Caco-2 (cell line): ENCODE measurements at regions not wholly inside any gene's neighbourhood (a gene's known extent, or its start where the extent isn't known, plus 50 kb on each side); places are given as distances from the start of the nearest gene placed in this dataset.

ENCODE experiments used
- BruUV-seq: library from RNA; stranded (reverse); fragments of 400-500 nt; replicated peaks from 2 replicates; lab custom pipeline; 2021; lab: Mats Ljungman, UMichigan
- CTCF ChIA-PET: fragments of 300-600 bp; sonication (Branson Sonifier 250); formaldehyde crosslinking; loops from one replicate; lab custom pipeline; 2022; ENCODE audit warnings: antibody characterized with exemption; lab: Charles Lee
- POLR2A ChIA-PET: fragments of 300-600 bp; sonication (Branson Sonifier 250); formaldehyde crosslinking; loops from one replicate; lab custom pipeline; 2022; ENCODE audit warnings: antibody characterized with exemption; lab: Charles Lee
- DNase-seq, 2 experiments: peaks; one replicate each; pipeline versions ENCODE4 v3.0.0 to v3.0.0-alpha.2; 2020 to 2022
- H3K27me3 ChIP-seq: replicated peaks from 2 replicates; pipeline ENCODE4 v1.6.0; 2011; ENCODE audit warnings: low read length; ENCODE audit not compliant: control insufficient read depth, insufficient read depth
- H3K36me3 ChIP-seq: 2 replicates; pipeline ENCODE4 v1.5.1; 2011; ENCODE audit warnings: low read length; ENCODE audit not compliant: control insufficient read depth, insufficient read depth
- H3K4me1 ChIP-seq: fragments of 250-450 bp; sonication (Bioruptor Pico); 2 replicates; pipeline ENCODE4 v1.5.1; 2020; ENCODE audit warnings: mild to moderate bottlenecking
- H3K4me3 ChIP-seq: 2 replicates; pipeline ENCODE4 v1.5.1; 2011; ENCODE audit warnings: low read depth, mild to moderate bottlenecking, control low read depth, low read length
- H3K9me3 ChIP-seq: fragments of 250-450 bp; sonication (Bioruptor Pico); 2 replicates; pipeline ENCODE4 v1.5.1; 2020; ENCODE audit warnings: mild to moderate bottlenecking, moderate library complexity
- H3K27ac Mint-ChIP-seq: one replicate; pipeline ENCODE4 v1.8.0; 2022; ENCODE audit warnings: mixed read lengths; ENCODE audit not compliant: unreplicated experiment
- H3K27me3 Mint-ChIP-seq: one replicate; pipeline ENCODE4 v1.8.0; 2022; ENCODE audit warnings: mixed read lengths; ENCODE audit not compliant: insufficient read depth, unreplicated experiment
- H3K36me3 Mint-ChIP-seq: one replicate; pipeline ENCODE4 v1.8.0; 2022; ENCODE audit warnings: mild to moderate bottlenecking, mixed read lengths; ENCODE audit not compliant: insufficient read depth, unreplicated experiment
- H3K4me1 Mint-ChIP-seq: one replicate; pipeline ENCODE4 v1.8.0; 2022; ENCODE audit warnings: low read depth, mixed read lengths; ENCODE audit not compliant: unreplicated experiment
- H3K4me3 Mint-ChIP-seq: one replicate; pipeline ENCODE4 v1.8.0; 2022; ENCODE audit warnings: mild to moderate bottlenecking, moderate library complexity, mixed read lengths; ENCODE audit not compliant: unreplicated experiment
- H3K9me3 Mint-ChIP-seq: one replicate; pipeline ENCODE4 v1.8.0; 2022; ENCODE audit warnings: mixed read lengths; ENCODE audit not compliant: unreplicated experiment
- CTCF ChIP-seq, 2 experiments: fragments of 200-600 bp in 1 of 2; IDR thresholded peaks; 1 replicate in 1 of 2; 2 replicates in 1 of 2; pipeline versions ENCODE4 v1.5.1 to v1.8.0; 2011 to 2022; ENCODE audit warnings: antibody characterized with exemption in 1 of 2, control low read depth in 1 of 2, inconsistent platforms in 1 of 2, low read depth in 1 of 2, low read length in 1 of 2, mild to moderate bottlenecking in 1 of 2, moderate library complexity in 1 of 2; ENCODE audit not compliant: insufficient read depth in 1 of 2, severe bottlenecking in 1 of 2, unreplicated experiment in 1 of 2
- intact Hi-C: fragments of 100-400 bp; cut with micrococcal nuclease; formaldehyde crosslinking; loops from one replicate; pipeline ENCODE4 v1.10.0; 2022; ENCODE audit not compliant: unreplicated experiment

DNA sequence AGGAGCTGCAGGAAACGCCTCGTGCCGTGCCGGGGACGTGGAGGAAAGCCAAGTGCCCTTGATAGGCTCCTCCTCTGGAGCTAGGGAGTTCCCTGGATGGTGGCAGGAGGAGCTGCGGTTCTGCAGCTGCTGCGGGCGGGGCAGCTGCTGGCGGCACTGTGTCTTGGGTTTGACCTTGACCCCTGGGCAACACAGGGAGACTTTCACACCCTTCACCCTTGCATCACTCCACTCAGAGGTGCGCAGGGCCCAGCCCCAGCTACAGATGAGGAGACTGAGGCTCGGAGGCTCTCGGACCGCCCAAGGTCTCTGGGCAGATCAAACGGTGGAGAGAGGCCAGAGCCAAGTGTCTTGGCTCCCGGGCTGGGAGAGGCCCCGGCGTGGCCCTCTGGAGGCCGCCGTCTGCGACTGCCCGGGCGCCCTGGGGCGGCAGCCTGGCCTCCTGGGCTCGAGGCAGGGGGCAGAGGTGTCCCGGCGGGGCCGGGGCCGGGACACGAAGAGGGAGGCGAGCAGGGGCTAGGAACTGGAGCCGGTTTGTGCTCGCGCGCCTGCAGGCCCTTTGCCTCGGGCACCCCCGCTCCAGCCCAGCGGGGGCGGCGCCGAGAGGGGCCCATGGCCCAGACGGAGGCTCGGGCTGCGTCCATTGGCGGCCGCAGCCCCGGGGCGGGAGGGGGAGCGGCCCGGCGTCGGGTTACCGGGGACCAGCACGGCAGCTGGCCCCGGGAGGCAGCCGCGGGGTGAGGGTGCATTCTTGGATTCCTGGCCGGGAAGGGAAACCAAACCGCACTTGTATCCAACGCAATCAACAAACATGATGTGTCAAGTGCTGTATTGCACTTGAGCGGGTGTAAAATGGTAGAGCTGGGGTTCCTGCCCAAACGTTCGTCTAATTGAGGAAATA is 129.6 kb upstream of the SLC1A4 start:
- Mint-ChIP-seq H3K4me1 (peaks cover 6% of the 10 kb centered on the region), H3K27ac (no peak overlapping the region), H3K27me3 (no peaks in the 10 kb centered on the region), H3K36me3 (no peaks in the 10 kb centered on the region), H3K4me3 (peak overlapping the region; percentile 64), H3K9me3 (no peaks in the 10 kb centered on the region)
- Histone ChIP-seq H3K36me3 (no peaks in the 10 kb centered on the region), H3K27me3 (no peaks in the 10 kb centered on the region), H3K9me3 (no peaks in the 10 kb centered on the region), H3K4me1 (peaks cover 5% of the 10 kb centered on the region; the same call in 1 of the 2 replicates), H3K4me3 (peak overlapping the region; percentile 42)
- peak; percentile 62 to 64 for DNase-seq
- ChIA-PET POLR2A (interaction anchor here (0.6 to 1.0 kb wide), 2 partner anchors 80 to 206 kb away, joined by 3 to 4 read pairs; partner anchors contain the start of gene SERTAD2), CTCF (interaction anchor here (0.6 to 1.7 kb wide), 3 partner anchors 108 to 355 kb away, joined by 3 to 9 read pairs (median 6); no protein-coding TSS in a partner anchor)
- TF ChIP-seq CTCF (IDR thresholded peaks at IDR 0.05; ENCODE audit: insufficient read depth in 1 of 2, low read depth in 1 of 2, low read length in 1 of 2, severe bottlenecking in 1 of 2, unreplicated experiment in 1 of 2): no peak
- no TSS peak for BruUV-seq
- intact Hi-C loops: no loop called here

GRCh38 chr2:64860276-64860885 is 128.8 kb upstream of the SLC1A4 start:
- ChIA-PET POLR2A (interaction anchor here (0.6 kb wide), 1 partner anchor 81 kb away, joined by 3 read pairs; no protein-coding TSS in a partner anchor), CTCF (interaction anchor here (0.6 to 0.7 kb wide), 2 partner anchors 326 to 355 kb away, joined by 3 to 6 read pairs; no protein-coding TSS in a partner anchor)
- intact Hi-C loops: no loop called here
- Mint-ChIP-seq H3K27ac (no peak overlapping the region), H3K4me3 (no peak overlapping the region), H3K36me3 (no peaks in the 10 kb centered on the region), H3K27me3 (no peaks in the 10 kb centered on the region), H3K4me1 (peaks cover 6% of the 10 kb centered on the region), H3K9me3 (no peaks in the 10 kb centered on the region)
- no peak overlapping the region for H3K4me3 ChIP-seq
- no peaks in the 10 kb centered on the region for H3K36me3 ChIP-seq
- DNase-seq: no peak
- H3K4me1 ChIP-seq: peaks cover 5% of the 10 kb centered on the region; the same call in 1 of the 2 replicates
- no peak for TF ChIP-seq CTCF (IDR thresholded peaks at IDR 0.05; ENCODE audit: insufficient read depth in 1 of 2, low read depth in 1 of 2, low read length in 1 of 2, severe bottlenecking in 1 of 2, unreplicated experiment in 1 of 2)
- H3K27me3 ChIP-seq: no peaks in the 10 kb centered on the region
- H3K9me3 ChIP-seq: no peaks in the 10 kb centered on the region
- no TSS peak for BruUV-seq

- no peak for TF ChIP-seq CTCF (IDR thresholded peaks at IDR 0.05; ENCODE audit: insufficient read depth in 1 of 2, low read depth in 1 of 2, low read length in 1 of 2, severe bottlenecking in 1 of 2, unreplicated experiment in 1 of 2)
- CTCF ChIA-PET: no interaction called here
- intact Hi-C loops: no loop called here
- H3K27me3 Mint-ChIP-seq: no peaks in the 10 kb centered on the region
- no peaks in the 10 kb centered on the region for H3K36me3 ChIP-seq
- no peak overlapping the region for H3K27ac Mint-ChIP-seq
- H3K27me3 ChIP-seq: no peaks in the 10 kb centered on the region
- POLR2A ChIA-PET: no interaction called here
- no peak overlapping the region for H3K4me3 ChIP-seq
- peaks cover 6% of the 10 kb centered on the region for H3K4me1 Mint-ChIP-seq
- no peak overlapping the region for H3K4me3 Mint-ChIP-seq
- no peak for DNase-seq
- no peaks in the 10 kb centered on the region for H3K9me3 ChIP-seq
- peaks cover 5% of the 10 kb centered on the region; the same call in 1 of the 2 replicates for H3K4me1 ChIP-seq
- H3K36me3 Mint-ChIP-seq: no peaks in the 10 kb centered on the region
- BruUV-seq: no TSS peak
- no peaks in the 10 kb centered on the region for H3K9me3 Mint-ChIP-seq
These were observed 128.3 kb upstream of the SLC1A4 start for GRCh38 chr2:64860936-64861335.
